Activated CD8-positive, alpha-beta memory T cell treated with anti-CD3 and anti-CD28 coated beads for 48 hours (primary cell): ENCODE measurements at regions not wholly inside any gene's neighbourhood (a gene's known extent, or its start where the extent isn't known, plus 50 kb on each side); places are given as distances from the start of the nearest gene placed in this dataset.

Experiments used
- DNase-seq, 3 experiments: peaks; one replicate each; pipeline ENCODE4 v3.0.0-alpha.2; 2020; ENCODE audit warnings: low read depth in 2 of 3, low spot score in 2 of 3

DNA sequence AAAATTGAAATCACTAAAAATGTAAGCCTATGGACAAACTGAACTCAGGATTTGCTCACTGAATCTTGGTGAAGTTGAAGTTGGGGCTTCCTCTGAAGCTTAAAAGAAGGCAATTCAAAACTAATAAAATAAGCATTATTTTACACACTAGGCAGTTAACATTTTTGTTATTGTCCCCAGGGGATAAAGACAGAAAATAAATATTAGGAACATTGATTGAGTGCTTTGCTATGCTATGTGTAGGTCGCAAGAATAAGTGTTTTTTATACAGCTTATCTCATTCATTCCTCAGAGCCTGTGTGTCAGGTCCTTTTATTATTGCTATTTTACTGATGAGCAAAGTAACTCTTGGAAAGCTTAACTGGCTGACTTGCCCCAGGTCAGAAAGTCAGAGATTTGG lies 82.2 kb downstream of the ZNF608 start:
- no peak for DNase-seq

DNA sequence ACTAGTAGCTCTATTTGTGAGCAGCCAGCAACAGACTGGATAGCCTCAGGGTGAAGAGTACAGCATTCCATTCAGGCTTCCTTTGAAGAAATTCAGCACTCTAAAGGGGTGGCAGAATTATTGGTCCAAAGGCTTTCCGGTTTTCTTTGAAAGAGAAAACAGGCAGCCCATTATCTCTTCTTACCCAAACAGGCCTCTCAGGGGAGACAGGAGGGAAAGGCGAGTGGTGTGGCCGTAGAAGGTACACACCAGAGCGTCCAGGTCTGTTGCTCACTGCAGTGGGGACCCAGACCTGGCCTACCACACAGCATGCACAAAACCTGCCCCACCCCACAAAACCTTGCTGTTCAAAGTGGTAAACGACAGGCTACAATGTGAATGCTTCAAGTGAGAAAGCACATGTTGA lies 83.3 kb downstream of the ZNF608 start:
- DNase-seq, result no peak

DNA sequence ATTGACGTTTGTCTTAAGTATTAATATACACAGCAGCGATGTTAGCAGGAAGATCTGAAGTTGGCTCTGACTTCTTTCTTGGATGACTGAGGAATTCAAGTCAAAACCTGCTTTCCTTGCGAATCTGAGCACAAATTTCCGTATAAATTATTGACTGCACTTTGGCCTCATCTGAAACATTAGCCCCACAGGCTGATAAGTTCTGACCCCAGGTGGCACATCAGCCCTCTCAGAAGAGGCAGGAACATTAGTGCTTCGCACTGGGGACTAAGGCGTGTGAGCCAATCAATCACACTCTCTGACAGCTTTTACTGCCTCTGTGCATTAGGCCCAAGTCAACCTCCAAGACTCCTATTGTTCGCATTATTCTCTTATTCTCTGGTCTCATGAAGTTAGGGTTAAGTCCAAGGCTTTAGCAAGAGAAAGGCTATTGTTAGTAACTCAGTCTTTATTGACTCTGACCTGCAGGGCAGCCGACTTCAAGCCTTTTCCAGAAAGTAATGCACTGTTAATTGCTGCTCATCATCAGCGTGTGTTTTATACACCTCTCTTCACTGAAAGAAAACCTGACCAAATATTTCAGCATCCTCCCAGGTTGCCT lies 84.2 kb downstream of the ZNF608 start:
- no peak for DNase-seq

DNA sequence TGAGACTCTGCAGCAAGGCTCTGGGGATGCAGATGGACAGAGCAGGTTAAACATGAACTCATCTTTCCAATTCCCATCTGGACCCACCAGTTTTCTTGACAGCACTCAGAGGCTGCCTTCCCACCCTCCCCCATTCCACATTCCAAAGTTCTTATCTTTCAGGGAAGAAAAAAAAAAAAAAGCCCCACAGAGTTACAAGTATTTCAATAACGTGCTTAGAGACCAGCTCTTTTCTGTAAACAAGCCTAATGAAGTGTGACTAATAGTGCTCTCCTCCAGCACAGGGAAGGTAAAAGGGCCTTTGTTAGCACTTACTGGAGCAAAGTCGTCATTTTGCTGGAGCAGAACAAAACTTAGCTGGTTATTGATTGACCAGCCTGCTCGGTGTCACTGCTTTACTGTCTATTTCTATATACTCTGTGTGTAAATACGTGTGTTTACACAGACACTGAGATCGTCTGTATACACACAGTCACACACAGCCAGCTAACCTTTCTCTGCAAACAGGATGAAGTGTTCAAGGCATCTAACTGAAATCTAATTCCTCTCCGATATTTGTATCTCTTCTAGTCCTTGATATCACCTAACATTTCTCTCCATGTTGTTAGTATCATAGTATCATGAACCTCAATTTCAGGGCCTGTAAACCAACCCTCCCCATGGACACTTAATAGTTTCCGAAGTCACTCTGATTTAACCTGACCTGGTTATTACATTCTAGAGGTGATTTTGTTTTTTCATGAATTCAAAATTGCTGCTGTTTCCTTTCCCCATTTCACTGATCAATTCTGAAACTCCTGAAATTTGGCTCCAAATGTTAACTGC lies 84.9 kb downstream of the ZNF608 start:
- no peak for DNase-seq

DNA sequence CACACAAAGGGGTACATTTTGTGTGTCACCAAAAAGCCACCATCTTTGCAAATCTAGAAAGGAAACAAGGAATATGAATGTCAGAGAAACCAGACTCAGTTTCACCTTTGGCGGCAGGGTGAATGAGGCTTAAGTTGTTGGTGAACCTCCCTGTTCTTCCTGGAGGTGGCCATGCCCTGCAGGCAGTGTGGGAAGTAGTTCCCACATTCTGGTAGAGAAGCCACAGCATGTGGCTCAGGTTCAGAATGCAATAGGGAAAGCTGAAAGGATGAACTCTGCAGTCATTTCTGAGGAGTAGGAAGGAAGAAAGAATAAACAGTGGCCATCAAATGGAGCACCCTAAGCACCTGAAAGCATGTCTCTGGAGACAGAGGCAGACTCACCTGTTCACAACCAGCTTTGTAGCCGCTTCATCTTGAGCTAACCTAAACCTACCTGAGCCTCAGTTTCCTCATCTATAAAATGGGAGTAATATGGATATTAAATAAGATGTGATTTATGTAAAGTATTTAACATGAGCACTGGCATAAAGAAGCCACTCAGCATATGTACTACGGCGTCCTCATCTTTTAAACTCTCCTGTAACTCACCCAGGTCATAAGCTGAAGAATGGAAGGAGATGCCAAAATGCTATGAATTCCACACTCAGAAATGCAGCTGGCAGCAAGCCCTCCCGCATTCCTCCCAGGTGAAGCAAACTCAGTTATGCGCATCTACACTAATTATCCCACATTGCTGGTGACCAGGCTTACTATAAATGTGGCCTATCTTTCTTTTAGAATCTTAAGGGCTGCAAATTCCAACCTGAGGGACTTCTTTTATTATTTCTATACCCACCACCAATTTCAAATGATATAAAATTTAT lies 86.0 kb downstream of the ZNF608 start:
- no peak for DNase-seq

DNA sequence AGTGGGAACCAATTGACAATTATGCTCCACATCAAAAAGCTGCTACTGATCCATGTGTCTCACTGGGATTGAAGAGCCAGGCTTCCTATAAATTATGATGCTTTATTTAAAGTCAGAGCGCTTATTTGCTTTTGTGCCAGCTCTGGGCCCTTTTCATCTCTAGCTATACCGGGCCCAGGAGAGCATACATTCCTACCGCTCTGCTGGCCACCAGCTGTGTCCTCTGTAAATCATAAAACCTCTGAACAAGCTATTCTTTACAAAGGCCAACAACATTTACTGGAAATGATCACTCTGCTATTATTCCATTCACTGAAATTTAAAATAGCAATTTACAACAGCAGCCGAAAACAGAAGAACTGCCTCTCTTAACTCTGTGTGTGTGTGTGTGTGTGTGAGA lies 86.6 kb downstream of the ZNF608 start:
- no peak for DNase-seq

DNA sequence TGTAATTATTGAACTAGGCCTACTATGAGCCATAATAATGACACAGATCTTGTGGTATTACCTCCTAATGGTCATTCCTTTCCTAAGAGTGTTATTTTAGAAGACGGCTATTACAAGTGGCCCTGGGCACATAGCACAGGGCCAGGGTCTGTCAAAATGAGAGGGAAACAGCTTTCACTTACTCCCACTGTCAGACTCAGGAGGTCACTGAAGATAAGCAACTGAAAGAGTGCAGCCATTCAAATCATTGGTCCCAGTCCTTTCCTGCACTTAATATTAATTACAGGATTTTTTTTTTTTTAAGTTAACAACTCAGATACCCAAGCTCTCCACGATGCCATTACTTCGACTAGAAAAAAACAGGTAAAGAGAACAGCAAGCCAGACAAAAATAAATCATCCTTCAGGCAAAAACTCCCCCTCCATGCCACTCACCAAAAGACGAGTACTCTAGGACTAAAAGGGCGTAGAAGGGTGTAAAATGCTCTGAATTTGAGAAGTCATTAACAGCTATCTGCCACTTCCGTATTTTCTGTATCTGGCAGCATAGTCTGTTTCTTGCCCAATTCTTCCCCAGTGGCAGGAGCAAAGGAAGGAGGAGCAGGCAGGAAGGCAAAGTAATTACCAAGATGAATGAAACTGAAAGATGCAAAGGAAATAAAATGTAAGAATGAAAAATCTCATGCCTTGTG lies 87.4 kb downstream of the ZNF608 start:
- no peak for DNase-seq

DNA sequence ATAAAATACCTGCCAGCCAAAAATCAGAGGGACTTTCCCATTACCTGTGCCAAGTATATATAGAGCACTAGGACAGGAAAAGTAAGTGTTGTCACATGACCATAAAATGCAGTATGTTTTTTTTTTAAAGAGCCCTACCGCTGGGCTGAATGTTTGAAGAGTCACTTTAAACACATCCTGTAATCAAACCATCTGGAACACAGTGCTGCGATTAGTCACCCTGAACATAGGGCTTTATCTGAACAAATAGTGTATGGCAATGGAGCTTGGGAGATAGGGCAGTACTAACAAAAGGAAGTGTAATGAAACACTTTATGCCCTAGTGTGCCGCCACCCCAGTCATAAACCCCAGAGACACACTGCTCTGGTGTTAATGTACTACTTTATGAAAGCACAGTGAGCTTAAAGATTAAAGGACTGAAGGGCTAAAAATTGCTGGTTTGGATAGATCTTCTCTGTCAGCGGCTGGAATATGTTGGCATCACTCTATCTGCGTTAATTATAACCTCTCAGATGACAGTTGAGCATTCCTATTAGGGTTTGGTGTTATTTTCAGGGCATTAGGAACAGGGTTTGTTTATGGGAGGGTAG lies 90.4 kb downstream of the ZNF608 start:
- DNase-seq, result no peak

DNA sequence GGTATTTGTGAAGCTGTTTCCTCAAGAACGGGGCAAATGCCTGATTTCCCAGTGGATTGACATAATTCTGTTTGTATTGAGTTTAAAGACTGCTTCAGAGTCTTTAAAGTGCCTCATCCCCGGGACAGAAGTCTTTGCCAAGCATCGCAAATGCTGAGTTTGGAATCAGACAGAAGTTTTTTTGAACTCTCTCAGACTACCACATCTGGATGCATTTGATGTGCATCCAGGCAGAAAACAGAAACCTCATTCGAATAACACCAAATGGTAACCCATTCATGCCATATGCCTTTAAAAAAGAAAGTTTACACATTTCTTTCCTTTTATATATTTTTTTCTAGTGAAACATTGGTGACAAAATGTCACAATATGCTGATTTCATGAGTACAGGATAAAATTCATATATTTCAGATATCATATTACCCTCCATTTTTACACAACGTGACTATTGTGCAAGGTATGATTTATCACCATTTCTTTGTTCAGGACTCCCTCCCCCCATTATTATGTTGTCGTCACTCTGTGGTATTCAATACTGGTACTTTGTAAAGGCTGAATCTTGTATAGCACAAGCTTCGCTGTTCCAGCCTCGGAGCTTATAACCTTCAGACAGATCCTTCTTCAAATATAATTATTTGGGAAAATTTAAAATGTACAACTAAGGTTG lies 91.1 kb downstream of the ZNF608 start:
- DNase-seq, result no peak

DNA sequence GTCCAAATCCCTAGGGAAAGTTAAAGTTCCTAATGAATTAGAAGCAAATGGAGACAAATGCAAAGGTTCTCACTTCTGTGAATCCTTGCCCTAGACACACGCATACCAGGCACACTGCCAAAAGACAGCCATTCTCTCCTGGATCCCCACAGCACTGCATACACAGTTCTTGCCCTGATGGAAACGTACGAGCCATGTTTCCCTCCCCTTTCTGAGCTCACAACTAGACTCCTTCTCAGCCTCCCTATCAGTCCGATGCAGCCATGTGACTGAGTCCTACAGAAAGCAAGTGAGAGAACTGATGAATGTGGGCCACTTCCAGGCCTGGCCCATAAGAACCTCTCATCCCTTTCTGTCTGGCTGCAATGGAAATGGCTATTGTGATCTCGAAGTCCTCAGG lies 92.0 kb downstream of the ZNF608 start:
- no peak for DNase-seq

DNA sequence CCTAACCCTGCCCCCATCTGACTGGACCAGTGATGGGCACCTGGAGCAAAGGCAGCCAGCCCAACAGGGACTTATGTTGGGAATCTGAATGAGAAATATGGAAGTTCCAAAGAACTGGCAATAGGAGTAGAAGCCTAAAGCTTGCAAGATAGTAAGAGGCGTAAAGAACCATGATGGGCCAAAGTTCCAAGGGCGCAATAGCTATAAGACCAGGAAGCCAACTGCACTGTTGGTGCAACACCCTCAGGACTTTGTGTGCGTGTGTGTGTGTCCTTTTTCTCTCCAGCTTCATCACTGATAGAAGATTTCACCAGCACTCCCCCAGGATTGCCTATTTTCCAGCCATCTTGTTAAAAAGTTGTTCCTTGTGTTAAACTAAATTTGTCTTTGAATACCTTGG lies 92.8 kb downstream of the ZNF608 start:
- DNase-seq, result no peak

DNA sequence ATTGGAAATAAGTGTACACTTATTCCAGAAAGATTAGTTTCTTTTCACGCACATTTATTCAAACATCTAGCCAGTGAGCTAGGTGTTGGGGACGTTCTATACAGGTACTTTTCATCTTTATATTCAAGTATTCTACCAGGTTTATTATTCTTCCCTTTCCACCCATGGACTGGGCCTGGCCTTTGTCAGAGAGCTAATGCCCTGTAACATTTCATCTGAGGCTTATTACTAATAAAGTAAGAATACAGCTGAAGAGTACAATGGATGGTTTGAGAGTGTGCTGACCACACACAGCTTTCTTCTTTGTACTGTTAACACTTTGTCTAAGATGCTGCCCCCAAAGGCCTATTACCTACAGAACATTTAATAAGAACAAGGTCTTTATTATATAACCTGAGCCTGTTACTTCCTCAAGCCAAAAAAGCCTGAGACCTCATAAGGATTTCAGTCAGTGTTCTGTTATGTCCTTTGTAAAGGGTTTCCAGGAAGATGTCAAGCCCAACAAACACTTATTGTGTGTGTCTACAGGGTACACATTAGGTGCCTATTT lies 93.5 kb downstream of the ZNF608 start:
- no peak for DNase-seq

DNA sequence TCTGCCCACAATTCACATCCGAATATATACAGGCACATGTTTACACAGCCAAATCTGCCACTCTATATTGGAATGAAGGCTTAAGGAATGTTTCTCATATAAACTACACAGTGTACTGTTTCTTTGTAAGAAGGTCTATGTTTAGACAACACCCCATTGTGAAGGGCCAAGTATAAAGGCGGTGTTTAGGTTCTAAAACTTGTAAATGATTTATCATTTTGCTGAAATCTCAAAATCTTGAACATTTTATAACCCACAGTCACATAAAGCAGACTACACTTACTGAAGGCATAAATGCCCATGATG lies 94.0 kb downstream of the ZNF608 start:
- no peak for DNase-seq

DNA sequence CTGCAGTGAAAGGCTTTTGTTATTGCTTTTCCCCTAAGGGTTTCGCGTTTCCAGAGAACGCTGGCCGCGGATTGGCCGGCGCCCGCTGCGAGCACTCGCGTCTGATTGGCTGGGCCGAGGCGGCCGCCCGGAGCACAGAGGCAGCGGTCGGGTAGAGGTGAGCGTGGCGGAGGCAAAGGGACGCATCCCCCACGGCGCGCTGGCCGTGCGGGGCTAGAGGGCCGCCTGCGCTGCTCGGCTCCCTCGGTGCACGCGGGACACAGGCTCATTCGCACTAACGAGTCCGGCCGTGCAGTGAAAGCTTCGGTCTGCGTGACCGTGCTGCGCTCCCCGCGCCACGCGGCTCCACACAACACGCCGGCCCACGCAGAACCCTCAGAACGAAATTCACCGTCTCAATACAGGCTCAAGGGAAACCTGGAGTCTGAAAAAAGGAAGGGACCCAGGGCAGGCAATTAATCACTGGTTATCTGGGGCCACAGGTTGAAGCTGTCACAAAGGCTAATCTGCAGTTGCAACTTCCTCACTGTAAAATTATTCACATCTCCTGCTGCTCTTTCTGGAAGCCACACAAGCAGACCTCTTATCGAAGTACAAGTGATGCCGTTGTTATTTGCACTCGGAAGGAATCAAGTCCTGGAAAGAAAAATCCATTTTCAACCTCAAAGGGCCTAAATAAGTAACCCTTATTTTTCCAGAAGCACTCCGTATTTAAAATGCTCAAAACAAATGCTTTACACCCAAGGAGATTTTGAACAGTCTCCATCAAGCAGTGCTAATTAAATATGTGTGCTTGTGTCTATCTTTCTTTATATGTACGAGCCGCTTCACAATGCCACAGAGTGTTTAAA lies 94.6 kb downstream of the ZNF608 start:
- DNase-seq, result no peak

DNA sequence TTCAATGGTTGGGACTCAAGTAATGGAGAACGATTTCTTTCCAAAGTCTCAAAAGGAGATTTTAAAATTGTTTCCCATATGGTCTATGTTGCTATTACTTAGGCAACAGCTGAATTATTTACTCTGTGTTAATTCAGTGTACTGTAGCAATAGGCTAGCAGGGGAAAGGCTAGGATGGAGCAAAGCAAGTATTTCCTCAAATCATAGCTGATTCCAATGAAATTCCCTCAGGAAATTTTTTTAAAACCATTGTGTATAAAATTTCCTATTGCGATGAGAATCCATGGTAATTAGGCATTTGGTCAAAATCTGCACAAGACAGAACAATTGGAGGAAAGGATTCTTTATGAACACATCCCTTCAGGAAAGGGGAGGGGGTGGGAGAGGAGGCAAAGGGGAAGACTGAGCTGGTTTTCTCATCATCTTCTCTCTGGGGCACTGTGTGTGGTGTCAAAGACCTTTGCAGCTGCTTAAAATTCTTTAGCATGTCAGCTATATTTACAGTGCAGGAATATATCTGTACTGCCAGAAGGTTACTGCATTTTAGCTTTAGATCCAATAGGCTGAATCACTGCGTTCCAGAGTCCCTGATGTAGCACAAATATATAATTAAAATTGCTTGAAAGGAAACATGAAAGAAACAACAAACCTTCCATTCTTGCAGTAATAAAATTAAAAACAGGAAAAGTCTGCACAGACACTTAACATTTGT lies 95.3 kb downstream of the ZNF608 start:
- no peak for DNase-seq

DNA sequence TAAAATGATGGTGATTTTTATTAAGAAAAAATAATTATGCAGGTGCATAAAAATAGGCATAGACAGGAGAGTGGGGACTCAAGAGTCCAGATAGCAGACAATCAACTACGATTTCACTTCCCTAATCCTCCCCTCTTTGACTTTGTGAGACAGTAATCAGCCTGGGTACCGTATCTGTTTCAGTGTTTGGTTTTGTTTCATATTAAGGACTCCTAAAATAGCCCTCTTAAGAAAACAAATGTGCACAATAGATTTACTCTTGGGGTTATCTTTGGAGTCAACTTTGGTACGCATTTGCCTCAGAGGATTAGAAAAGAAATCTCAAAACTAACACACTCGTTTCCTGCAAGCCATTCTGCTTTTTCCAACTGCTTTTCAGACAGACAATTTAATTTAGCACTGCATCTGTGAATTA lies 96.3 kb downstream of the ZNF608 start:
- DNase-seq, result no peak

DNA sequence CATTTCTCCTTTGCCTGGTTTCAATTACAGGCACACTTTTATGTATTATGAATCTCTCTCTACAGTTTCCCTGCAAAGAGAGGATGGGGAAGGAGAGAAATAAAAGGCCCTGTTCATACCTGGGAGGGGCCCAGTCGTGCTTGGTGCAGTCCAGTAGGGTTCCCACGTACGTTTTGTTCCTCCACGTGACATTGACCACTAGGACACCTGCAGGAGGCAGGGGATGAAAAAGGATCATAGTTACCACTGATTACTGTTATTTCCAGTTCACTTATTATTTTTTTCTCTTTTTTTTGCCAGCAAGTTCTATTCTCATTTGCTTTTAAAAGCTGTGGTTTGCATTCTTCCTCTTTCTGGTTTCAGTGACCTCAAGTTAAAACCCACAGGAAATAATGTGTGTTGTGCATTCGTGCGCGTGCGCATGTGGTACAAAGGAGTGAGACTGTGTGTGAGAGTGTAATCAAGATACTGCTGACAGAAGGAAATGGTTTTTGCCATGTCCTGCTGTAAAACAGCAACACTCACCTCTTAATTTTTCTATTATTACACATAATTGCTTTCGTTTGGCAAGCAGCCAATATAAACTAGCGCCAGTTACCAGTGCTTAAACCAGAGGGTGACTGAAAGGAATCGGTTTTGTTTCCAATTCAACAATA lies 96.8 kb downstream of the ZNF608 start:
- DNase-seq, result peak in 2 of 3 experiments; percentile 28 to 40

DNA sequence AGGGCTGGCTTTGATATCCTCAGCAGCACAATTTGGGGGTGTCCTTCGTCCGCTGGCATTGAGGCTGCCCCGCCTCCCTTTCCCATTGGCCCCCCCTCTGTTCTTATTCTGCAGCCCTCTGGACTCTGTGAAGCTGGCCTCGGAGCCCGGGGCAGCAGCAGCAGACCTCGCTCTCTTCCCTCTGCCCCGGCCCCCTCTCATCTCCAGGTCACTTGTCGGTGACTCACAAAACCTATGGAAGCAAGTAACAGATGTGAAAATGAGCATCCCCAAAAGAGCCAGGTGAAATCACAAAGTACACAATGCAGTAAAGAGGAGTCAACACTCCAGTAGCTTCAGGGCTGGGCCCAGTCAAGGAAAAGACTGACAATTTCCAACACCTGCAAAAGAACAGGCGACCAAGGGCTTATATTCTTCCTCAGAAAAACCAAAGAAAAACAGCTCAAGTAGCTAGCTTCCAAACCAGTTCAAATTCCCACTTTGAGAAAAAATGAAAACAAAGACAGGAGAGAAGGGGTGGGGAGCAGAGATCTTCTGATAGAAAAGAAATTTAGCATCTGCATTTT lies 97.5 kb downstream of the ZNF608 start:
- DNase-seq, result no peak
